ENCODE measurements at regions not wholly inside any gene's neighbourhood (a gene's known extent, or its start where the extent isn't known, plus 50 kb on each side); places are given as distances from the start of the nearest gene placed in this dataset.

- TF ChIP-seq SRF (IDR thresholded peaks at IDR 0.05; ENCODE audit: low read depth, low read length), result no peak
- no peak for TF ChIP-seq TEAD4 (IDR thresholded peaks at IDR 0.05; ENCODE audit: low read depth, low read length)
- TF ChIP-seq CBX5 (IDR thresholded peaks at IDR 0.05; ENCODE audit: low read depth, low read length), result no peak
- no peak for TF ChIP-seq RFX5 (IDR thresholded peaks at IDR 0.05; ENCODE audit: borderline replicate concordance, low read depth, low read length)
- no peak for TF ChIP-seq SP2 (IDR thresholded peaks at IDR 0.05; ENCODE audit: low read length)
These were observed 150.9 kb downstream of the FGF18 start (continued) for GRCh38 chr5:171570244-171570825.

Data from H1 (cell line).